ENCODE measurements at regions not wholly inside any gene's neighbourhood (a gene's known extent, or its start where the extent isn't known, plus 50 kb on each side); places are given as distances from the start of the nearest gene placed in this dataset.

- TF ChIP-seq, protein P1, sequence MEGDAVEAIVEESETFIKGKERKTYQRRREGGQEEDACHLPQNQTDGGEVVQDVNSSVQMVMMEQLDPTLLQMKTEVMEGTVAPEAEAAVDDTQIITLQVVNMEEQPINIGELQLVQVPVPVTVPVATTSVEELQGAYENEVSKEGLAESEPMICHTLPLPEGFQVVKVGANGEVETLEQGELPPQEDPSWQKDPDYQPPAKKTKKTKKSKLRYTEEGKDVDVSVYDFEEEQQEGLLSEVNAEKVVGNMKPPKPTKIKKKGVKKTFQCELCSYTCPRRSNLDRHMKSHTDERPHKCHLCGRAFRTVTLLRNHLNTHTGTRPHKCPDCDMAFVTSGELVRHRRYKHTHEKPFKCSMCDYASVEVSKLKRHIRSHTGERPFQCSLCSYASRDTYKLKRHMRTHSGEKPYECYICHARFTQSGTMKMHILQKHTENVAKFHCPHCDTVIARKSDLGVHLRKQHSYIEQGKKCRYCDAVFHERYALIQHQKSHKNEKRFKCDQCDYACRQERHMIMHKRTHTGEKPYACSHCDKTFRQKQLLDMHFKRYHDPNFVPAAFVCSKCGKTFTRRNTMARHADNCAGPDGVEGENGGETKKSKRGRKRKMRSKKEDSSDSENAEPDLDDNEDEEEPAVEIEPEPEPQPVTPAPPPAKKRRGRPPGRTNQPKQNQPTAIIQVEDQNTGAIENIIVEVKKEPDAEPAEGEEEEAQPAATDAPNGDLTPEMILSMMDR (IDR thresholded peaks at IDR 0.05): no peak
- TF ChIP-seq POLR2A (IDR thresholded peaks at IDR 0.05; ENCODE audit: low read length) (no peak), EP300 (IDR thresholded peaks at IDR 0.05) (no peak)
Measured at GRCh38 chr6:156219973-156220372, 557.2 kb upstream of the ARID1B start.

Data from A549 (cell line).